Psoas muscle (tissue), 7 donors: ENCODE measurements at regions not wholly inside any gene's neighbourhood (a gene's known extent, or its start where the extent isn't known, plus 50 kb on each side); places are given as distances from the start of the nearest gene placed in this dataset.
"Not testable (repeated sequence)": the region's sequence is repeated elsewhere in the genome, so short reads cannot be mapped to it uniquely, and the experiment has no call there.

ENCODE experiments used
- ATAC-seq, 4 donors: fragments of 200-7000 bp; cut with Tn5 transposase; one replicate each; pipeline ENCODE4 v1.9.1; 2020; ENCODE audit warnings: moderate library complexity in 3 of 4, mild to moderate bottlenecking in 2 of 4
- DNase-seq, 2 donors: peaks; one replicate each; pipeline ENCODE4 v3.0.0-alpha.2; 2020
- H3K27ac ChIP-seq: fragments of 200-600 bp; one replicate; pipeline ENCODE4 v1.8.0; 2022
- H3K27me3 ChIP-seq, 3 donors: fragments of 200-600 bp in 1 of 3; one replicate each; pipeline versions ENCODE4 v1.6.1 to v1.8.0; 2013 to 2022; ENCODE audit warnings: low read length in 2 of 3, mild to moderate bottlenecking in 2 of 3, moderate library complexity in 1 of 3; ENCODE audit not compliant: insufficient read depth in 3 of 3
- H3K36me3 ChIP-seq, 2 donors: fragments of 200-600 bp in 1 of 2; one replicate each; pipeline versions ENCODE4 v1.6.1 to v1.8.0; 2013 to 2022; ENCODE audit warnings: low read depth in 1 of 2, mild to moderate bottlenecking in 1 of 2, moderate library complexity in 1 of 2; ENCODE audit not compliant: insufficient read depth in 1 of 2
- H3K4me1 ChIP-seq: fragments of 200-600 bp; one replicate; pipeline ENCODE4 v1.8.0; 2022
- H3K4me3 ChIP-seq: fragments of 200-600 bp; one replicate; pipeline ENCODE4 v1.8.0; 2022; ENCODE audit warnings: mild to moderate bottlenecking
- H3K9me3 ChIP-seq: fragments of 200-600 bp; one replicate; pipeline ENCODE4 v1.8.0; 2022
- CTCF ChIP-seq: fragments of 200-600 bp; IDR thresholded peaks from one replicate; pipeline ENCODE4 v1.8.0; 2022; ENCODE audit warnings: antibody characterized with exemption
- WGBS, 3 donors: extraction: QIAGEN DNeasy Blood & Tissue Kit; methylation state at CpG; one replicate each; pipeline versions ENCODE4 v1.1.6 to v1.1.7; 2013; 5-methylcytosine and 5-hydroxymethylcytosine counted together
- intact Hi-C, 2 donors: fragments of 100-400 bp; cut with DNase I; formaldehyde crosslinking; loops; one replicate each; pipeline versions ENCODE4 v1.11.0 to v1.14.2; 2022
- donor health status: healthy with polysubstance abuse.
- donor health status: DM: no; HTN: no; CAD: no; lungs with moderate emphysema.
- donor health status: Bipolar disorder and iron deficiency.
- donor health status: healthy.
- donor health status: DM: yes; HTN: yes; CAD: no.
- donor health status: DM: no; HTN: no; CAD: no.
- donor health status: DM: yes; HTN: yes; CAD: no.

DNA sequence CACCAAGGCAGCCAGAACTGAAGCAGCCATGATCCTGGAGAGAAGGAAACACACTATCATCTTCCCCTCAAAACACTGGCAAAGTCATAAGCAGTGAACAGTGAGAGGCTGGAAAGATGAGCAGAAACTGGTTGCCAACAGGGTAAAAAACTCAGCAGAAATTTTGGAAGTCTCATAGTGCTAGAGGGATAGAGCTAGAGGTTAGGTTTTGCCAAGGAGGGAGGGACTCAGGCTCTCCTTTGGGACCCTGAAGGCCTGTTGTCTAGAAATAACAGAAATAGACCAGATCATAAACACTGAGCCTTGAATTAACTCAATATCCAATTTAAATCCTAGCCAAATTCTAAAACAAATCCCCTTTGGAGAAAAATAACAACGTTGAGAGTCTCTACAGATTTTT, 853.6 kb downstream of the PRIM2 start:
- DNase-seq, H3K36me3 ChIP-seq, H3K27me3 ChIP-seq, intact Hi-C loops, H3K9me3 ChIP-seq, ATAC-seq, H3K4me1 ChIP-seq, H3K4me3 ChIP-seq, H3K27ac ChIP-seq: not testable (repeated sequence)
- 14 to 59% (median 23%) methylated on average over 1 of the region's 1 CpG for WGBS, 3 donors

- H3K36me3 ChIP-seq, H3K4me3 ChIP-seq, H3K4me1 ChIP-seq, DNase-seq, intact Hi-C loops, H3K27ac ChIP-seq, ATAC-seq, H3K9me3 ChIP-seq, H3K27me3 ChIP-seq: not testable (repeated sequence)
- WGBS, 3 donors: 41 to 44% (median 44%) methylated on average over 2 of the region's 2 CpGs
Observed at GRCh38 chr6:58181557-58182065, 864.2 kb downstream of the PRIM2 start.

DNA sequence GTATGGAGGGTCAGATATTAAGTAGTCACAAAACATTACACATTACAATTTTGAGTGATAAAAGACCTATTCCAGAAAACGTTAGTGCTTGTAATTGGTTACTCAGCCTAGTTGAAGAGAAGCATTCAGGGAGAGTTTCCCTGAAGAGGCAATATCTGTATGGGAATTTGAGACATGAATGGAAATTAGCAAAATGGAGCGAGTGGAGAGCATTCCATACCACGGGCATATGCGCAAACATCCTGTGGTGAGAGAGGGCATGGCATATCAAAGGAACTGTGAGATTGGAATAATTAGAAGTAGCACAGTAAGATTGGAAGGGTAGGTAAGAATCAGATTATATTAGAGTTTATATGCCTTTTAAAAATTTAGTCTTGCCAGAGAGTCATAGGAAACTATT, 867.9 kb downstream of the PRIM2 start:
- H3K36me3 ChIP-seq, H3K4me1 ChIP-seq, H3K9me3 ChIP-seq, H3K27me3 ChIP-seq, ATAC-seq, H3K4me3 ChIP-seq, intact Hi-C loops, DNase-seq, H3K27ac ChIP-seq: not testable (repeated sequence)
- WGBS, 3 donors: 78 to 81% (median 79%) methylated on average over 4 of the region's 4 CpGs

DNA sequence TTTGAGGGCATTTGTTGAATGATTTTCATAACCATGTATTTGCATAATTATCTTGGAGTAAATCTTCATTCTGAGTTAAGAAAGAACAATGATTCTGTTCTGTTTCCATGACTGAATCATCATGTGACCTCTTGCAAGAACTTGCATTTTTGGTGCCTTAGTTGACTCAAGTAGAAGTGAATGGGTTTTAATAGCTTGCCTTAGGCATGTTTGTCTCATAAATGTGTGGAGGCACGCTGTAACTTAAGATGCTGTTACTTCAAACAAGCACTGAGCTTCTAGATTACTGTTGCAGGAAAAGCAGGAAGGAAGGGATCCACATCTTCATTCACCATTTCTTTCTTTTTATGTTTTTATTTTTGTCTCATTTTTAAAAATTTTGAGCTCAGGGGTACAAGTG, 875.8 kb downstream of the PRIM2 start:
- H3K4me1 ChIP-seq, H3K9me3 ChIP-seq, H3K36me3 ChIP-seq, DNase-seq, H3K27me3 ChIP-seq, H3K4me3 ChIP-seq, intact Hi-C loops, H3K27ac ChIP-seq, ATAC-seq: not testable (repeated sequence)
- 42 to 54% (median 52%) methylated on average over 1 of the region's 1 CpG for WGBS, 3 donors

DNA sequence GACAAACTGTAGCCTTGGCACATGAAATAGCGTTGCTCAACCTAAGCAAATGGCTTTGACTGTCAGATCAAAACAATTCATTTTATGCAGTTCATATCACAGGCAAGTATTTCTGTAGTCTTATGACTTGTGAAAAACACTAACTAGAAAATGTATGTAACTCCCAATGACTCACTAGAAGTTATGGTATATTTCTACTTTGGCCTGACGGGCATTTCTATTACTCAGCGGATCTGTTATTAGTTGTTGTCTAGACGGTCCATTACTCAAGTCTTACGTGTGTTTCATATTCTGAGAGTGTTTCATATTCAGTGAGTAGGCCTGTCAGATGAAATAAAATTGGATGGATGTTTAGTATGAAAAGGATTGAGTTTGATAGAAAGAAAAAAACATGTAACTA, 880.9 kb downstream of the PRIM2 start:
- 64 to 73% (median 72%) methylated on average over 5 of the region's 5 CpGs for WGBS, 3 donors
- Histone ChIP-seq H3K9me3 (no peaks in the 10 kb centered on the region), H3K4me3 (no peak overlapping the region), H3K27ac (no peak overlapping the region), H3K36me3 (no peaks in the 10 kb centered on the region), H3K4me1 (no peaks in the 10 kb centered on the region), H3K27me3 (no peaks in the 10 kb centered on the region)
- ATAC-seq: no peak
- no peak for DNase-seq
- no peak for TF ChIP-seq CTCF
- intact Hi-C loops: no loop called here

DNA sequence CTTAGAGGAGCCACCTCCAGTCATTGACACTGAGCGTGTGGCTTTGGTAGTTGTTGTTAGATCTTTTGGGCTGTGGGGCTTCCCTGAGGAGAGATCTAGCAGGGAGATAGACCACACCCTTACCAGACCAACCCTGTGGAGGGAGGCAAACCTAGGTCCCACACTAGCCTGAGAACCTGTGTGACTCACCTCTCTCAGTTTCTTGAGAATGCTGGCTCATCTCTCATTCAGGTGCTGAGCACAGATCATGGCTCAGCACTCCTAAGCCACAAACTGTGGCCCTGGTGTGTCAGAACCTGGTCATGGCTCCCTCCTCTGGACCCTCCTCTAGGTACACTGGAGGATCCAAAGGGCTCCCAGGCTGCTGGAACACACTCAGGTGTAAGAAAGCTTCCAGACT, 919.7 kb downstream of the PRIM2 start:
- H3K27me3 ChIP-seq, H3K4me1 ChIP-seq, DNase-seq, H3K27ac ChIP-seq, H3K9me3 ChIP-seq, H3K4me3 ChIP-seq, intact Hi-C loops, ATAC-seq, H3K36me3 ChIP-seq: not testable (repeated sequence)
- 73 to 95% (median 89%) methylated on average over 1 of the region's 1 CpG for WGBS, 3 donors

GRCh38 chr6:58238421-58238820, 921.0 kb downstream of the PRIM2 start:
- H3K27me3 ChIP-seq, H3K27ac ChIP-seq, H3K36me3 ChIP-seq, intact Hi-C loops, DNase-seq, H3K4me3 ChIP-seq, H3K4me1 ChIP-seq, H3K9me3 ChIP-seq, ATAC-seq: not testable (repeated sequence)

DNA sequence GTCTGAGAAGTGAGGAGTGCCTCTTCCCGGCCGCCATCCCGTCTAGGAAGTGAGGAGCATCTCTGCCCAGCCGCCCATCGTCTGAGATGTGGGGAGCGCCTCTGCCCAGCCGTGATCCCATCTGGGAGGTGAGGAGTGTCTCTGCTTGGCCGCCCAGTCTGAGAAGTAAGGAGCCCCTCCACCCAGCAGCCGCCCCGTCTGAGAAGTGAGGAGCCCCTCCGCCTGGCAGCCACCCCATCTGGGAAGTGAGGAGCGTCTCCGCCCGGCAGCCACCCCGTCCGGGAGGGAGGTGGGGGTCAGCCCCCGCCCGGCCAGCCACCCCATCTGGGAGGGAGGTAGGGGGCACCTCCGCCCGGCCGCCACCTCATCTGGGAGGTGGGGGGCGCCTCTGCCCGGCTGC, 940.2 kb downstream of the PRIM2 start:
- ATAC-seq, H3K27ac ChIP-seq, intact Hi-C loops: not testable (repeated sequence)

More for the DNA sequence above, 940.2 kb downstream of the PRIM2 start:
- not testable (repeated sequence) for DNase-seq, H3K4me3 ChIP-seq, H3K27me3 ChIP-seq, H3K9me3 ChIP-seq, H3K4me1 ChIP-seq, H3K36me3 ChIP-seq
- WGBS, 3 donors: 87 to 94% (median 92%) methylated on average over 15 to 23 of the region's 23 CpGs
